NOMO-1 (cell line): ENCODE measurements at regions not wholly inside any gene's neighbourhood (a gene's known extent, or its start where the extent isn't known, plus 50 kb on each side); places are given as distances from the start of the nearest gene placed in this dataset.

Experiments used
- DNase-seq, 2 experiments: peaks; one replicate each; lab custom pipeline; 2025; ENCODE audit not compliant: unreplicated experiment in 2 of 2; lab: John Stamatoyannopoulos, UW

GRCh38 chr11:115700496-115700895 lies 196.3 kb upstream of the CADM1 start:
- DNase-seq = no peak

- DNase-seq = no peak
Measured at GRCh38 chr11:115699733-115700132, 195.5 kb upstream of the CADM1 start.

- DNase-seq = no peak
Measured at GRCh38 chr11:115699326-115699725, 195.1 kb upstream of the CADM1 start.

DNA sequence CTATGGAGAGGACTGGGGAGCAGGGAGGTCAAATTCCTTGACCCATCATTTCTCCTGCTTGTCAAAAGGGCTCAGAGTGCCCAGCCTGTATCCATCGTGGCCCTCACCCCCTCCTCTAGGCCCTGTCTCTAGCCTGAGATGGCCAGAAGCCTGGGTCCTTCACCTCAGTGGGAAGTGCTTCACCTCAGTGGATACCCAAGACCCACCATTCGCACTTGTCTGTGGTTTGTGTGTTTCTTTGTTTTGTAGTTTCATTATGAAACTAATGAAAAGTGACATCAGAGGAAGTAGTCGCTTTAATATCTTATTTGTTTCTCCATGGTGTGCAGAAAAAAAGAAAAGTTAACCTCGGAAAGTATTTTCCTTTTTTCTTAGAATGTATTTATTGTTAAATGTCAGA lies 194.0 kb upstream of the CADM1 start:
- DNase-seq = no peak

DNA sequence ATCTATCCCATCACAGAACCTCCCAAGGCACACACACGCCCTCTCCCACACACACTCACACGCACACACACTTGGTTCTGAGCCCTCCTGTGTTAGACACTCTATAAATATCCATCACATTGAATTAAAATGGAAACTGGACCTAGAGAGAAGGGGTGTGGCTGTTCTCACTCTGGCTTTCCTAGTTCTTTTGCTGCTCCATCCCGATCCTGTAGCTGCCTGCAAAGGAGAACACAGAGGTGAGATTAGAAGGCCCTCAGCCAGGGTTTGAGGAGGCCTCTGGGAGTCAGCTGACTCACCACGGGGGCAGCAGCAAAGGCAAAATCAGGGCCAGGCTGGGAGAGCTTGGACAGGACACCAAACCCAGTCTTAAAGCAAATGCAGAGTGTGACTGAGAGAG lies 192.3 kb upstream of the CADM1 start:
- DNase-seq = no peak

GRCh38 chr11:115695677-115696364 lies 191.6 kb upstream of the CADM1 start:
- DNase-seq = no peak

DNA sequence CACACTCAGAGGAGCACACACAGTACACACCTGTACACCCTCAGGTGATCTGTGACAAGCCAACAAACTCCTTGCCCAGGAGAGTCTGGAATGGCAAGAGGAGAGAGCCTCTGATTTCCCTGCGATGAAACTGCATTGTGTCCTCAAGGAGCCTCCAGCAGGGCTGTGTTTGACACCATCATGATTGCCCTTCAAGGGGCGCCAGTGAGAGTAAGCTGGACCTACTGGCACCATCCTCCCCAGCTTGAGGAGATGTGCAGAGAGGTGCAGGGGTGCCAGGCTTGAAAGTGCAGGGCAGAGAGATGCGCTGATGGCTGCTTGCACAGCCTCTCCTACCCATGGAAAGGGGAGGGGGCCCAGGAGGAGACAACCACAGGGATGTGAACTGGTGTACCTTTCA lies 188.8 kb upstream of the CADM1 start:
- DNase-seq = no peak

- no peak for DNase-seq
Measured at GRCh38 chr11:115691030-115691429, 186.8 kb upstream of the CADM1 start.

GRCh38 chr11:115687934-115688333 lies 183.7 kb upstream of the CADM1 start:
- DNase-seq = no peak

GRCh38 chr11:115684699-115685098 lies 180.5 kb upstream of the CADM1 start:
- DNase-seq = no peak

DNA sequence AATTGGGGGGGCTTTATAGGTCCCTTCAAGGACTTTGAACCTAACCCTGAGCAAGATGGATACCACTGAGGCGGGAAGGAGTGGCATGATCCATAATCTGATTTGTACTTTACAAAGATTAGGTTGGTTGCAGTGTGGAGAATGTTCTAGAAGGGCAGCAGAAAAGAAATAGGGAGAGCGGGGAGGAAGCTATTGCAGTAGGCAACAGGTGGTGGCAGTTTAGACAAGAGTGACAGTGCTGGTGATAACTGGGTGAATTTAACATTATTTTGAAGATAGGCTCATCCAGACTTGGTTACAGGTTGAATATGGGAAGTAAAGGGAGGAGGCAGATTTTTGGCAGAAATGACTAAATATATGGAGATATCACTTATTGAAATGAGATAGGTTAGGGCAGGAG lies 179.9 kb upstream of the CADM1 start:
- no peak for DNase-seq

GRCh38 chr11:115682888-115683287 lies 178.7 kb upstream of the CADM1 start:
- DNase-seq = no peak

DNA sequence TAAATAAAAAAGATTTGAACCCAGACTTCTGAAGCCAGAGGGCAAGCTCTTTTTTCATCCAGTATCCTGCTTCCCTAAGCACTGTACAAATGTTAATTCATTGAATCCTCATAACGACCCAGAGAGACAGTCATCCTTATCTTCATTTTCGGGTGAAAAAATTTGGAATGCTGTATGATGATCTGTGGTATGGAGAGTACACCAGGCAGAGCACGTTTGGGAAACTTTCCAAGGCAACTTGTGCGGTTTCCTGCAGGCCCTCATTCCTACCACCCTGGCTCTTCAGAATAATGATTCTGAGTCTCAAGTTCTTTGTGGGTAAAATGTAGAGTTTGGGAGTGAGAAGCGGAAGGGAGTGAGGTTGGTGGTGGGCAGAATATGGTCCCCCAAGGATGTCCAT lies 177.9 kb upstream of the CADM1 start:
- no peak for DNase-seq

DNA sequence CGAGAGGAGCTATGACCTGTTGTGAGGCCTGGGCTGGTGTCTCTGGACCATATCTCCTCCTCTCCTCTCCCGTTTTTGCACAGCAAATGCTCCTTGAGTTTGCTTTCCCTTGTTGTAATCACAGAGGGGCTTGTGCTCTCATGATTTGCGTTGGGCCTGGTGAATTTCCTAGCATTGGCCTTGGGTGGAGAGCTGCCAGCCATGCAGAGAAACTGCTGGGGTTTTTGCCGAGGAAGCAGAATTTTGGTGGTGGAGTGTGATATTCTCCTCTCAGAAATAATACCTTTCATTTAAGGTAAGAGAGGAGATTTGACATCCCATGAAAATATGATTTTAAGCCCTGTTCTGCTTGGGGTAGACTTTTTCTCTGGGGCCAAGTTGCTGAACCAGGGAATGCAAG lies 175.7 kb upstream of the CADM1 start:
- DNase-seq = no peak

- DNase-seq = no peak
Measured at GRCh38 chr11:115678942-115679341, 174.7 kb upstream of the CADM1 start.

GRCh38 chr11:115677190-115677589 lies 173.0 kb upstream of the CADM1 start:
- DNase-seq = no peak

- DNase-seq = no peak
Measured at GRCh38 chr11:115676768-115677167, 172.6 kb upstream of the CADM1 start.

DNA sequence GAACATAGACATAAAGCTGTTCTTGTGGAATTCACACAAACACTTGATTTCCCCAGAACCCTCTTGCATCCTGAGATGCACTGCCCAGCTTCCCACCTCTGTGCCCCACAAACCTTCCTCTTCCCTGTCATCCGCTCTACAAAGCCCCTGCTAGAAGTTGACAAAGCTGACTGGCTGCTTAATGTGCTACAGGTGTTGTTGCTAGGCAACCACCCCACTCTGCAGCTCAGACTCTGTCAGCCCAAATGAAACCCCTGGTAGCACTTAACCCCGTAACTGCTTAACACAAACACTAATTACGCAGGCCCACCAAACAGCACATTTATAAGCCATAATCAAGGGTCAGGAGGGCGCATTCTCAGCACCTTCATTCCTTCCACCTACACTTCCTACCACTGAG lies 172.0 kb upstream of the CADM1 start:
- DNase-seq = no peak

DNA sequence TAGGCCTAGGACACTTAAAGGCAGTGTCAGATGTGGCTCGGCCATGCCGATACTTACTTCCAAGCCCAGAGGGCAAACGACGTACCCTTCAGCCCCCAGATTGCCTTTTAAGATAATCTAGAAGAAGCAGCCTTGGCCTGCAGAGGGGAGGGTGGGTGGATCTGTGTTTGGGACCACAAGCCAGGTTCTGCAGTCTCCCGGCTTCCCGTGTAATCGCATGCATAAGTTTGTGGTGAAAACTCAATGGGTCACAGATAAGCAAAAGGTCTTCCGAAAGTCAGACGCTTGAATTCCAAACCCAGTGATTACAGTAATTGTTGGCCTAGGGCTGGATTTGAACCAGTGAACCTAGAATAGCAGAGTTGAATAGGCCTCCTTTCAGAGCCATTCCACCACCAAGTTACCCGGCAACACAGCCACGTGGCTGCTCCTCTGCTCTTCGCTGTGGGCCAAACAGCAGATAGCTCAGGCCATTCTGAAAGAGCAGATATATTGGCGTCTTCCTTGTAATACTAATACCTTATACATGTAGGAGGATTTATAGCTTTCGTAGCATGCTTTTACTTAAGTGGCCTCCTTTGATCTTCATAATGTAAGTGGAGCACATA lies 170.8 kb upstream of the CADM1 start:
- DNase-seq = no peak

DNA sequence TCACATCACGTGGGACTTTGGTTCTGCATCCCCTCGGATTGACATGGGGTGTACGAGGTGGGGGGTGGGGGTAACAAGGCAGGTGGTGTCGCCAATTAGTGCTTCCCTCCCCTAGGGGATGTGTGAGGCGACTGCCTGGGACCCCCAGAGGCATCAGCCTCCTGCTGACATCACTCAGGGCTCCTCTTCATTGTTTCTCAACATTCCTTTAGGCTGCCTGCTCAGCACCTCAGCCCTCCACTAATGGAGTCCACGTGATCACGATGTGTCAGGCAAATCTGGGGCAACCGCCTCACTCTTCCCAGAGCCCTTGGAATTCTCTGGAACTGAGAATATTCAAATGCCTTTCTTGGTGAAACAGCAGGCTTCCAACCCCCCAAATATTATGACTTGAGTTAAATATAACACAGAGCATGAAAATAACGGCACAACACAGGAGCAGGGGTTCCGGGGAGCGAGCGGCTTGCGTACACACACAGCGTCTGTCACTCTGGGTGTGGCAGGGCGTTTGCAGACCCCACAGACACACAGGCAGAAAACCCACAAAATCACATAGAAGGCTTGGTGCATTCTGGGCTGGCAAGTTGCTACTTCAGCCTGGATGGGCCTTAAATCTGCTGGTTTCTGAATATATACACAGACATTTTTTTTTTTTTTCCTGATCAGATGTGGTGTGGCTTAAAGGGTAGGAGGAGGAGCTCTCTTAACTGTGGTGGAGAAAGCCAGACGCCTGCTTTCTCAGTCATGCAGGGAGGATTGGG lies 170.1 kb upstream of the CADM1 start:
- no peak for DNase-seq

- DNase-seq = no peak
Measured at GRCh38 chr11:115673720-115674119, 169.5 kb upstream of the CADM1 start.

DNA sequence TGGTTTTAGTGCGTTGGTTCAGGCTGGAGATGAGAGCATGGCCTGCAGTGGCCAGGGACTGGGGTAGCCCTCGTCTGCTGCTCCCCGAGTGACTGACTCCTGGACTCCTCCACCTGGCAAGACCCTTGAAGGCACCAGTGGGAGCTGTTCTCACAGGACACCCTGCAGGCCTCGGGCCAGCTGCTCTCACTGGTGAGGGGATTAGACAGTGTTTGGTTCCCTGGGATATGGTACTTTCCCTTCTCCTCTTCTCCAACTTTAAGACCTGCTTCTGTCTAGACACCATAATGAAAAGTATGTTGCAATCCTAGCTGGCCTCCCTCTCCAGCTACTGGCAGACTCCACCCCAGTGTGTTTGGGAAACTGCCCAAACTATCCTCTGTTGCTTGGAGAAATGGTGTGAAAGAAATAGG lies 168.8 kb upstream of the CADM1 start:
- DNase-seq = no peak
